LNCAP (cell line): ENCODE measurements at regions not wholly inside any gene's neighbourhood (a gene's known extent, or its start where the extent isn't known, plus 50 kb on each side); places are given as distances from the start of the nearest gene placed in this dataset.

Source experiments
- CTCF ChIP-seq: fragments of 450-650 bp; IDR thresholded peaks from 2 replicates; pipeline ENCODE4 v1.5.1; 2017; ENCODE audit warnings: mild to moderate bottlenecking

GRCh38 chr4:124833831-124834505 lies 121.4 kb upstream of the ANKRD50 start:
- no peak for TF ChIP-seq CTCF

GRCh38 chr4:124828382-124828781 lies 115.8 kb upstream of the ANKRD50 start:
- TF ChIP-seq CTCF = no peak

- TF ChIP-seq CTCF = no peak
Observed at GRCh38 chr4:124817531-124817930, 105.0 kb upstream of the ANKRD50 start.

- TF ChIP-seq CTCF = no peak
Observed at GRCh38 chr4:124810827-124811226, 98.3 kb upstream of the ANKRD50 start.

GRCh38 chr4:124807421-124807820 lies 94.9 kb upstream of the ANKRD50 start:
- no peak for TF ChIP-seq CTCF

GRCh38 chr4:124806403-124806802 lies 93.9 kb upstream of the ANKRD50 start:
- TF ChIP-seq CTCF = no peak

- TF ChIP-seq CTCF = no peak
Observed at GRCh38 chr4:124804584-124804983, 92.1 kb upstream of the ANKRD50 start.

- TF ChIP-seq CTCF = no peak
Observed at GRCh38 chr4:124804041-124804440, 91.5 kb upstream of the ANKRD50 start.
